K562 (cell line): ENCODE measurements at regions not wholly inside any gene's neighbourhood (a gene's known extent, or its start where the extent isn't known, plus 50 kb on each side); places are given as distances from the start of the nearest gene placed in this dataset.

Experiments
- ATAC-seq: fragments of 200-7000 bp; cut with Tn5 transposase; 3 replicates; pipeline ENCODE4 v1.9.1; 2020; ENCODE audit warnings: moderate library complexity
- BruUV-seq: library from RNA; stranded (reverse); fragments of 400-500 nt; replicated peaks from 2 replicates; lab custom pipeline; 2021; lab: Mats Ljungman, UMichigan
- CTCF ChIA-PET: fragments of 300-600 bp; formaldehyde crosslinking; extraction: SDS; loops from one replicate; lab custom pipeline; 2021; ENCODE audit warnings: low intra/inter-chr PET ratio; lab: Yijun Ruan, JAX
- POLR2A ChIA-PET: fragments of 300-600, 350-650 bp; sonication (Branson Sonifier 250); formaldehyde crosslinking; extraction: SDS; loops from one replicate; lab custom pipeline; 2021; ENCODE audit warnings: antibody characterized with exemption, inconsistent platforms; lab: Yijun Ruan, JAX
- DNase-seq, 4 experiments: peaks; one replicate each; pipeline versions ENCODE4 v3.0.0 to v3.0.0-alpha.2; 2011 to 2018; ENCODE audit warnings: low spot score in 3 of 4, mixed read lengths in 3 of 4; ENCODE audit errors: extremely low read depth in 1 of 4
- FAIRE-seq: peaks from 2 replicates; lab custom pipeline; 2011; peaks lifted over from hg19 to GRCh38; lab: Jason Lieb, UNC
- H2AFZ ChIP-seq: 2 replicates; pipeline ENCODE4 v1.6.0; 2011; ENCODE audit warnings: low read depth, low read length, control low read depth, inconsistent platforms
- H3K27ac ChIP-seq: fragments of 200-600 bp; 3 replicates; pipeline ENCODE4 v1.8.0; 2011; ENCODE audit warnings: low read depth, mild to moderate bottlenecking, control low read depth, inconsistent platforms, low read length, moderate library complexity, mixed read lengths; ENCODE audit errors: extremely low read depth
- H3K27me3 ChIP-seq, 2 experiments: fragments of 300-600 bp in 1 of 2; 2 replicates in 1 of 2; 3 replicates in 1 of 2; pipeline versions ENCODE4 v1.6.0 to v1.8.0; 2011; ENCODE audit warnings: inconsistent platforms in 2 of 2, low read length in 2 of 2, mild to moderate bottlenecking in 1 of 2, mixed read lengths in 1 of 2, moderate library complexity in 1 of 2; ENCODE audit not compliant: control insufficient read depth in 2 of 2, insufficient read depth in 2 of 2
- H3K36me3 ChIP-seq: fragments of 300-600 bp; 3 replicates; pipeline ENCODE4 v1.8.0; 2011; ENCODE audit warnings: mild to moderate bottlenecking, low read length, inconsistent platforms; ENCODE audit not compliant: control insufficient read depth, insufficient read depth
- H3K4me1 ChIP-seq, 2 experiments: fragments of 200-600 bp in 1 of 2; replicated peaks in 1 of 2; 2 replicates in 1 of 2; 3 replicates in 1 of 2; pipeline versions ENCODE4 v1.5.1 to v1.8.0; 2011; ENCODE audit warnings: inconsistent platforms in 2 of 2, low read length in 2 of 2, mild to moderate bottlenecking in 1 of 2, mixed read lengths in 1 of 2, moderate library complexity in 1 of 2; ENCODE audit not compliant: control insufficient read depth in 2 of 2, insufficient read depth in 2 of 2
- H3K4me2 ChIP-seq: 2 replicates; pipeline ENCODE4 v1.6.1; 2011; ENCODE audit warnings: low read length, control low read depth, inconsistent platforms, mixed read lengths; ENCODE audit not compliant: insufficient read depth
- H3K4me3 ChIP-seq: fragments of 200-600 bp; sonication (generic), shearing (Covaris generic); 2 replicates; pipeline ENCODE4 v1.5.1; 2016; ENCODE audit warnings: control low read depth, inconsistent platforms
- H3K79me2 ChIP-seq: fragments of 200-600 bp; 3 replicates; pipeline ENCODE4 v1.8.0; 2011; ENCODE audit warnings: low read length, inconsistent platforms; ENCODE audit not compliant: control insufficient read depth, insufficient read depth
- H3K9ac ChIP-seq, 2 experiments: 2 replicates each; pipeline versions ENCODE4 v1.6.0 to v1.6.1; 2011; ENCODE audit warnings: low read depth in 2 of 2, low read length in 2 of 2, control low read depth in 1 of 2, inconsistent platforms in 1 of 2, mild to moderate bottlenecking in 1 of 2, mixed read lengths in 1 of 2; ENCODE audit not compliant: insufficient read depth in 1 of 2
- H3K9me1 ChIP-seq: one replicate; pipeline ENCODE4 v1.6.0; 2011; ENCODE audit warnings: inconsistent platforms, mild to moderate bottlenecking, low read length, moderate library complexity; ENCODE audit not compliant: control insufficient read depth, insufficient read depth
- H3K9me3 ChIP-seq: replicated peaks from 2 replicates; pipeline ENCODE4 v1.5.1; 2011; ENCODE audit warnings: low read depth, low read length, inconsistent platforms; ENCODE audit not compliant: control insufficient read depth, insufficient read depth
- H4K20me1 ChIP-seq: replicated peaks from 2 replicates; pipeline ENCODE4 v1.6.1; 2011; ENCODE audit warnings: low read length, inconsistent platforms, mixed read lengths; ENCODE audit not compliant: control insufficient read depth, insufficient read depth
- ARID1B ChIP-seq: fragments of 450-650 bp; IDR thresholded peaks from 2 replicates; pipeline ENCODE4 v1.6.1; 2016; ENCODE audit warnings: antibody characterized with exemption, mild to moderate bottlenecking, inconsistent platforms
- CBX5 ChIP-seq: IDR thresholded peaks from 2 replicates; pipeline ENCODE4 v1.6.1; 2014; ENCODE audit warnings: low read depth, borderline replicate concordance
- KDM5B ChIP-seq: fragments of 200-600 bp; sonication (generic); IDR thresholded peaks from 2 replicates; pipeline ENCODE4 v1.6.1; 2012; ENCODE audit warnings: low read depth, mild to moderate bottlenecking, moderate library complexity, low read length, control low read depth, inconsistent platforms; ENCODE audit not compliant: insufficient replicate concordance
- PTRF ChIP-seq: fragments of 450-650 bp; IDR thresholded peaks from 2 replicates; pipeline ENCODE4 v1.6.1; 2016; ENCODE audit warnings: mild to moderate bottlenecking, missing genetic modification characterization, missing compliant biosample characterization
- ZHX1 ChIP-seq: fragments of 150-350 bp; conservative IDR thresholded peaks from 2 replicates; pipeline ENCODE4 v1.6.1; 2014; ENCODE audit warnings: low read length
- WGBS: fragments of 100-300 bp; shearing (Covaris generic); methylation state at CpG from one replicate; pipeline ENCODE4 v1.1.6; 2016; ENCODE audit warnings: low coverage, mixed read lengths; ENCODE audit not compliant: insufficient coverage; ENCODE audit errors: missing lambda C conversion rate; 5-methylcytosine and 5-hydroxymethylcytosine counted together
- in situ Hi-C: fragments of 300-500 bp; cut with MboI; formaldehyde crosslinking; loops from 4 replicates; pipeline ENCODE4 v1.15.0; 2018; ENCODE audit warnings: inconsistent platforms, mixed read lengths
- intact Hi-C: fragments of 100-400 bp; cut with micrococcal nuclease; formaldehyde crosslinking; loops from 2 replicates; pipeline ENCODE4 v1.14.2; 2022

DNA sequence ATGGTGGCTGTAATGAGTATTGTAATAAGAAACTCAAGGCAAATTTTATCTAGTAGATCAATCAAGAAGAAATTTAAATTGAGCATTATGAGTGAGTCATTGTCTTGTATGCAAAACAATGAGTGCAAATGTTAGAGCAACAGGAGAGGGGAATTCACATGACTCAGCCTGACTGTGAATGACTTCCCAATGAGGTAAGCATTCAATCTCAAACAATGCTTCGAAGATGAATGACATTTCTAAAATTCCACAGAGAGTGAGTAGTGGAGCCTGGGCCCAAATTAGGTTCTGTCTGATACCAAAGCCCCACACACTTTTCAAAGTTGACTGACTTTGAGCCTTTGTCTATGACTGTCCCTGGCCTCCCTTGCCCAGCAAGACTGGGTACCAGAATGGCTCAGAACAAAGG is 738.0 kb downstream of the PTPRU start:
- Histone ChIP-seq H2AFZ (no peak overlapping the region), H3K9ac (no peak overlapping the region), H3K4me1 (no peaks in the 10 kb centered on the region), H3K27me3 (no peaks in the 10 kb centered on the region), H4K20me1 (no peaks in the 10 kb centered on the region), H3K36me3 (no peaks in the 10 kb centered on the region), H3K9me3 (no peaks in the 10 kb centered on the region), H3K4me2 (no peak overlapping the region), H3K4me3 (no peak overlapping the region), H3K9me1 (no peaks in the 10 kb centered on the region), H3K27ac (no peak overlapping the region), H3K79me2 (no peaks in the 10 kb centered on the region)
- ChIA-PET POLR2A (interaction anchor here (0.9 kb wide), 1 partner anchor 190 kb away, joined by 3 read pairs; no protein-coding TSS in a partner anchor), CTCF (no interaction called here)
- FAIRE-seq (no peak), ATAC-seq (no peak), DNase-seq (no peak)
- in situ Hi-C loops, result no loop called here
- WGBS, result 0% methylated on average over 1 of the region's 1 CpG
- no TSS peak for BruUV-seq
- TF ChIP-seq KDM5B, result no peak
- no peak for TF ChIP-seq PTRF (tag)
- no peak for TF ChIP-seq ZHX1
- no peak for TF ChIP-seq ARID1B
- TF ChIP-seq CBX5, result no peak
- intact Hi-C loops, result no loop called here
